Liver (tissue), 8 donors: ENCODE measurements at regions not wholly inside any gene's neighbourhood (a gene's known extent, or its start where the extent isn't known, plus 50 kb on each side); places are given as distances from the start of the nearest gene placed in this dataset.

ENCODE experiments used
- DNase-seq: peaks from one replicate; pipeline ENCODE4 v3.0.0-alpha.2; 2017; ENCODE audit warnings: low spot score
- H3K27ac ChIP-seq, 2 donors: one replicate each; pipeline ENCODE4 v1.7.0; 2013; ENCODE audit warnings: inconsistent platforms in 2 of 2, low read length in 2 of 2, control low read depth in 1 of 2, low read depth in 1 of 2, mild to moderate bottlenecking in 1 of 2
- H3K27me3 ChIP-seq, 4 donors: one replicate each; pipeline versions ENCODE4 v1.6.1 to v1.7.0; 2013; ENCODE audit warnings: low read length in 3 of 4, inconsistent platforms in 1 of 4, mild to moderate bottlenecking in 1 of 4, moderate library complexity in 1 of 4; ENCODE audit not compliant: control insufficient read depth in 4 of 4, insufficient read depth in 4 of 4
- H3K36me3 ChIP-seq, 4 donors: one replicate each; pipeline versions ENCODE4 v1.6.1 to v1.7.0; 2013; ENCODE audit warnings: low read length in 3 of 4, mild to moderate bottlenecking in 3 of 4, low read depth in 1 of 4, moderate library complexity in 1 of 4; ENCODE audit not compliant: control insufficient read depth in 4 of 4, insufficient read depth in 3 of 4
- H3K4me1 ChIP-seq, 4 donors: one replicate each; pipeline versions ENCODE4 v1.6.1 to v1.7.0; 2013; ENCODE audit warnings: low read length in 3 of 4, mild to moderate bottlenecking in 3 of 4, moderate library complexity in 1 of 4; ENCODE audit not compliant: control insufficient read depth in 4 of 4, insufficient read depth in 4 of 4
- H3K4me3 ChIP-seq, 3 donors: one replicate each; pipeline versions ENCODE4 v1.6.1 to v1.7.0; 2013; ENCODE audit warnings: low read length in 3 of 3, control low read depth in 1 of 3, low read depth in 1 of 3, mild to moderate bottlenecking in 1 of 3
- H3K9ac ChIP-seq, 2 donors: one replicate each; pipeline ENCODE4 v1.7.0; 2013; ENCODE audit warnings: low read length in 2 of 2, mild to moderate bottlenecking in 2 of 2, moderate library complexity in 2 of 2, control low read depth in 1 of 2, low read depth in 1 of 2
- H3K9me3 ChIP-seq, 4 donors: one replicate each; pipeline versions ENCODE4 v1.6.1 to v1.7.0; 2013; ENCODE audit warnings: low read length in 3 of 4; ENCODE audit not compliant: control insufficient read depth in 4 of 4
- CTCF ChIP-seq: fragments of 150-350 bp; IDR thresholded peaks from 2 replicates; pipeline ENCODE4 v1.5.1; 2017; ENCODE audit warnings: improper control_type of control experiment, low read depth, low read length; ENCODE audit not compliant: missing input control
- EGR1 ChIP-seq, 2 donors: IDR thresholded peaks; 2 replicates each; pipeline ENCODE4 v1.6.1; 2016 to 2018; ENCODE audit warnings: antibody characterized with exemption in 2 of 2, low read depth in 2 of 2
- FOXA1 ChIP-seq: IDR thresholded peaks from 2 replicates; pipeline ENCODE4 v1.6.1; 2016; ENCODE audit warnings: antibody characterized with exemption
- FOXA2 ChIP-seq: IDR thresholded peaks from 2 replicates; pipeline ENCODE4 v1.6.1; 2016; ENCODE audit warnings: antibody characterized with exemption
- GABPA ChIP-seq, 2 donors: IDR thresholded peaks in 1 of 2; conservative IDR thresholded peaks in 1 of 2; 2 replicates each; pipeline ENCODE4 v1.6.1; 2016; ENCODE audit warnings: antibody characterized with exemption in 2 of 2, mild to moderate bottlenecking in 1 of 2, moderate library complexity in 1 of 2
- HNF4A ChIP-seq, 2 donors: conservative IDR thresholded peaks; 2 replicates each; pipeline ENCODE4 v1.6.1; 2016; ENCODE audit warnings: antibody characterized with exemption in 2 of 2, mild to moderate bottlenecking in 2 of 2
- HNF4G ChIP-seq: IDR thresholded peaks from 2 replicates; pipeline ENCODE4 v1.6.1; 2016; ENCODE audit warnings: antibody characterized with exemption
- JUND ChIP-seq, 2 donors: IDR thresholded peaks; 2 replicates each; pipeline ENCODE4 v1.6.1; 2016; ENCODE audit warnings: antibody characterized with exemption in 2 of 2
- MAX ChIP-seq: IDR thresholded peaks from 2 replicates; pipeline ENCODE4 v1.6.1; 2016; ENCODE audit warnings: antibody characterized with exemption
- NR2F2 ChIP-seq: IDR thresholded peaks from 2 replicates; pipeline ENCODE4 v1.6.1; 2016; ENCODE audit warnings: antibody characterized with exemption
- REST ChIP-seq: IDR thresholded peaks from 2 replicates; pipeline ENCODE4 v1.6.1; 2016; ENCODE audit warnings: antibody characterized with exemption, mild to moderate bottlenecking
- RXRA ChIP-seq, 2 donors: IDR thresholded peaks; 2 replicates each; pipeline ENCODE4 v1.6.1; 2017 to 2018; ENCODE audit warnings: antibody characterized with exemption in 2 of 2, mild to moderate bottlenecking in 1 of 2
- SP1 ChIP-seq: IDR thresholded peaks from 2 replicates; pipeline ENCODE4 v1.6.1; 2018; ENCODE audit warnings: antibody characterized with exemption, mild to moderate bottlenecking
- TAF1 ChIP-seq: conservative IDR thresholded peaks from 2 replicates; pipeline ENCODE4 v1.6.1; 2016; ENCODE audit warnings: antibody characterized with exemption, mild to moderate bottlenecking
- ZBTB33 ChIP-seq: IDR thresholded peaks from 2 replicates; pipeline ENCODE4 v1.6.1; 2016; ENCODE audit warnings: antibody characterized with exemption
- WGBS: extraction: QIAGEN DNeasy Blood & Tissue Kit; methylation state at CpG from one replicate; pipeline ENCODE4 v1.1.7; 2013; 5-methylcytosine and 5-hydroxymethylcytosine counted together
- donor health status: healthy.
- donor health status: healthy.
- donor health status: healthy.
- donor health status: healthy.
- donor health status: healthy.

GRCh38 chr4:181507180-181507835 lies 735.9 kb upstream of the TENM3 start:
- H3K4me3 ChIP-seq, result no peak overlapping the region
- TF ChIP-seq TAF1, result no peak
- no peak for TF ChIP-seq FOXA1
- no peak for TF ChIP-seq EGR1 (IDR thresholded peaks at IDR 0.05; ENCODE audit: low read depth in 2 of 2)
- TF ChIP-seq ZBTB33, result no peak
- no peak for TF ChIP-seq REST
- no peak for TF ChIP-seq GABPA (IDR thresholded peaks at IDR 0.05 in 1 of 2, conservative IDR thresholded peaks at IDR 0.05 in 1 of 2)
- no peak for TF ChIP-seq FOXA2
- TF ChIP-seq MAX, result no peak
- no peak for TF ChIP-seq HNF4A (conservative IDR thresholded peaks at IDR 0.05)
- TF ChIP-seq HNF4G, result no peak
- TF ChIP-seq JUND (IDR thresholded peaks at IDR 0.05), result no peak
- TF ChIP-seq RXRA (IDR thresholded peaks at IDR 0.05), result no peak
- TF ChIP-seq SP1, result no peak
- TF ChIP-seq CTCF, result no peak
- no peaks in the 10 kb centered on the region for H3K36me3 ChIP-seq
- H3K9me3 ChIP-seq, result no peaks in the 10 kb centered on the region
- no peak for DNase-seq
- H3K4me1 ChIP-seq, result no peaks in the 10 kb centered on the region
- no peak overlapping the region for H3K9ac ChIP-seq
- no peak overlapping the region for H3K27ac ChIP-seq
- 70% methylated on average over 10 of the region's 10 CpGs for WGBS
- H3K27me3 ChIP-seq, result peaks cover 0 to 3% (median 0%) of the 10 kb centered on the region in 4 donors

GRCh38 chr4:181507938-181508337 lies 735.3 kb upstream of the TENM3 start:
- H3K9me3 ChIP-seq, result no peaks in the 10 kb centered on the region
- H3K27me3 ChIP-seq, result peaks cover 0 to 3% (median 0%) of the 10 kb centered on the region in 4 donors
- no peak overlapping the region for H3K27ac ChIP-seq
- WGBS, result 64% methylated on average over 6 of the region's 6 CpGs
- no peaks in the 10 kb centered on the region for H3K4me1 ChIP-seq
- no peak for DNase-seq
- H3K9ac ChIP-seq, result no peak overlapping the region
- TF ChIP-seq EGR1 (IDR thresholded peaks at IDR 0.05; ENCODE audit: low read depth in 2 of 2) (no peak), NR2F2 (no peak), FOXA1 (no peak)
- H3K36me3 ChIP-seq, result no peaks in the 10 kb centered on the region
- H3K4me3 ChIP-seq, result no peak overlapping the region
